Activated CD4-positive, alpha-beta T cell treated with anti-CD3 and anti-CD28 coated beads, Interleukin-2, amount 10 ng/mL, durations not matched to agents 7 days and 5 days (primary cell): ENCODE measurements at regions not wholly inside any gene's neighbourhood (a gene's known extent, or its start where the extent isn't known, plus 50 kb on each side); places are given as distances from the start of the nearest gene placed in this dataset.

Experiments used
- CTCF ChIA-PET: fragments of 350-600 bp; sonication (Branson Sonifier 250); formaldehyde crosslinking; loops from one replicate; lab custom pipeline; 2021; ENCODE audit warnings: antibody characterized with exemption; lab: Charles Lee
- POLR2A ChIA-PET: fragments of 350-600 bp; sonication (Branson Sonifier 250); formaldehyde crosslinking; loops from one replicate; lab custom pipeline; 2021; ENCODE audit warnings: antibody characterized with exemption; lab: Charles Lee
- DNase-seq: peaks from one replicate; pipeline ENCODE4 v3.0.0-alpha.2; 2020
- H3K27ac Mint-ChIP-seq: one replicate; pipeline ENCODE4 v1.8.0; 2021; ENCODE audit warnings: mild to moderate bottlenecking, moderate library complexity, mixed read lengths
- H3K27me3 Mint-ChIP-seq: one replicate; pipeline ENCODE4 v1.8.0; 2021; ENCODE audit warnings: mixed read lengths
- H3K36me3 Mint-ChIP-seq: one replicate; pipeline ENCODE4 v1.8.0; 2021; ENCODE audit warnings: low read depth, mixed read lengths
- H3K4me1 Mint-ChIP-seq: one replicate; pipeline ENCODE4 v1.8.0; 2021; ENCODE audit warnings: mixed read lengths
- H3K4me3 Mint-ChIP-seq: one replicate; pipeline ENCODE4 v1.8.0; 2021; ENCODE audit warnings: mild to moderate bottlenecking, moderate library complexity, mixed read lengths
- H3K9me3 Mint-ChIP-seq: one replicate; pipeline ENCODE4 v1.8.0; 2021; ENCODE audit warnings: mixed read lengths

GRCh38 chr6:963456-963855, 270.5 kb upstream of the EXOC2 start:
- no peaks in the 10 kb centered on the region for H3K9me3 Mint-ChIP-seq
- no peak overlapping the region for H3K4me3 Mint-ChIP-seq
- ChIA-PET POLR2A (no interaction called here), CTCF (no interaction called here)
- no peak overlapping the region for H3K27ac Mint-ChIP-seq
- H3K4me1 Mint-ChIP-seq: no peaks in the 10 kb centered on the region
- DNase-seq: no peak
- H3K27me3 Mint-ChIP-seq: peaks cover 7% of the 10 kb centered on the region
- no peaks in the 10 kb centered on the region for H3K36me3 Mint-ChIP-seq

- ChIA-PET CTCF (no interaction called here), POLR2A (interaction anchor here (0.7 kb wide), 1 partner anchor 18 kb away, joined by 4 read pairs; no protein-coding TSS in a partner anchor)
- H3K9me3 Mint-ChIP-seq: no peaks in the 10 kb centered on the region
- no peak overlapping the region for H3K4me3 Mint-ChIP-seq
- H3K36me3 Mint-ChIP-seq: no peaks in the 10 kb centered on the region
- H3K4me1 Mint-ChIP-seq: no peaks in the 10 kb centered on the region
- DNase-seq: no peak
- H3K27ac Mint-ChIP-seq: no peak overlapping the region
- H3K27me3 Mint-ChIP-seq: peaks cover 5% of the 10 kb centered on the region
Observed at GRCh38 chr6:961407-961960, 268.5 kb upstream of the EXOC2 start.

- Mint-ChIP-seq H3K27me3 (peaks cover 3% of the 10 kb centered on the region), H3K4me3 (no peak overlapping the region), H3K27ac (no peak overlapping the region), H3K9me3 (no peaks in the 10 kb centered on the region), H3K36me3 (no peaks in the 10 kb centered on the region), H3K4me1 (no peaks in the 10 kb centered on the region)
- POLR2A ChIA-PET: no interaction called here
- CTCF ChIA-PET: interaction anchor here (0.6 kb wide), 1 partner anchor 546 kb away, joined by 3 read pairs; no protein-coding TSS in a partner anchor
- no peak for DNase-seq
Observed at GRCh38 chr6:960356-960755, 267.4 kb upstream of the EXOC2 start.

GRCh38 chr6:958488-958887, 265.5 kb upstream of the EXOC2 start:
- no peaks in the 10 kb centered on the region for H3K9me3 Mint-ChIP-seq

GRCh38 chr6:951399-952181, 258.7 kb upstream of the EXOC2 start:
- Mint-ChIP-seq H3K4me1 (no peaks in the 10 kb centered on the region), H3K27ac (no peak overlapping the region), H3K4me3 (no peak overlapping the region), H3K9me3 (no peaks in the 10 kb centered on the region), H3K27me3 (peaks cover 25% of the 10 kb centered on the region), H3K36me3 (no peaks in the 10 kb centered on the region)
- POLR2A ChIA-PET: no interaction called here
- no peak for DNase-seq
- CTCF ChIA-PET: no interaction called here

More at GRCh38 chr6:958488-958887, 265.5 kb upstream of the EXOC2 start:
- CTCF ChIA-PET: interaction anchor here (0.6 kb wide), 1 partner anchor 791 kb away, joined by 3 read pairs; no protein-coding TSS in a partner anchor
- POLR2A ChIA-PET: no interaction called here
- H3K27ac Mint-ChIP-seq: no peak overlapping the region
- H3K36me3 Mint-ChIP-seq: no peaks in the 10 kb centered on the region
- peaks cover 6% of the 10 kb centered on the region for H3K27me3 Mint-ChIP-seq
- no peak for DNase-seq
- no peak overlapping the region for H3K4me3 Mint-ChIP-seq
- H3K4me1 Mint-ChIP-seq: no peaks in the 10 kb centered on the region

- DNase-seq: no peak
- ChIA-PET CTCF (interaction anchor here (0.6 kb wide), 1 partner anchor 224 kb away, joined by 5 read pairs; no protein-coding TSS in a partner anchor), POLR2A (no interaction called here)
- no peaks in the 10 kb centered on the region for H3K9me3 Mint-ChIP-seq
- H3K27me3 Mint-ChIP-seq: peaks cover 14% of the 10 kb centered on the region
- H3K4me1 Mint-ChIP-seq: no peaks in the 10 kb centered on the region
- H3K4me3 Mint-ChIP-seq: no peak overlapping the region
- no peaks in the 10 kb centered on the region for H3K36me3 Mint-ChIP-seq
- H3K27ac Mint-ChIP-seq: no peak overlapping the region
Observed at GRCh38 chr6:947235-947934, 254.4 kb upstream of the EXOC2 start.

GRCh38 chr6:946546-946945, 253.6 kb upstream of the EXOC2 start:
- Mint-ChIP-seq H3K9me3 (no peaks in the 10 kb centered on the region), H3K4me3 (no peak overlapping the region), H3K27me3 (peaks cover 16% of the 10 kb centered on the region), H3K4me1 (no peaks in the 10 kb centered on the region), H3K27ac (no peak overlapping the region), H3K36me3 (no peaks in the 10 kb centered on the region)
- ChIA-PET CTCF (no interaction called here), POLR2A (no interaction called here)
- DNase-seq: no peak

GRCh38 chr6:939526-940252, 246.8 kb upstream of the EXOC2 start:
- DNase-seq: no peak
- ChIA-PET CTCF (no interaction called here), POLR2A (no interaction called here)
- H3K4me1 Mint-ChIP-seq: no peaks in the 10 kb centered on the region
- no peaks in the 10 kb centered on the region for H3K36me3 Mint-ChIP-seq
- no peak overlapping the region for H3K27ac Mint-ChIP-seq
- H3K27me3 Mint-ChIP-seq: peaks cover 2% of the 10 kb centered on the region
- no peak overlapping the region for H3K4me3 Mint-ChIP-seq
- no peaks in the 10 kb centered on the region for H3K9me3 Mint-ChIP-seq

- DNase-seq: no peak
- no peaks in the 10 kb centered on the region for H3K4me1 Mint-ChIP-seq
- no peaks in the 10 kb centered on the region for H3K9me3 Mint-ChIP-seq
- POLR2A ChIA-PET: no interaction called here
- CTCF ChIA-PET: no interaction called here
- H3K27me3 Mint-ChIP-seq: peaks cover 2% of the 10 kb centered on the region
- no peaks in the 10 kb centered on the region for H3K36me3 Mint-ChIP-seq
- H3K27ac Mint-ChIP-seq: no peak overlapping the region
- H3K4me3 Mint-ChIP-seq: no peak overlapping the region
Observed at GRCh38 chr6:938916-939315, 246.0 kb upstream of the EXOC2 start.

- Mint-ChIP-seq H3K27ac (no peak overlapping the region), H3K9me3 (no peaks in the 10 kb centered on the region), H3K36me3 (no peaks in the 10 kb centered on the region), H3K27me3 (peaks cover 2% of the 10 kb centered on the region), H3K4me1 (no peaks in the 10 kb centered on the region), H3K4me3 (no peak overlapping the region)
- DNase-seq: no peak
- ChIA-PET CTCF (no interaction called here), POLR2A (no interaction called here)
Observed at GRCh38 chr6:938271-938905, 245.4 kb upstream of the EXOC2 start.

GRCh38 chr6:935582-935981, 242.6 kb upstream of the EXOC2 start:
- no peaks in the 10 kb centered on the region for H3K9me3 Mint-ChIP-seq
- H3K27ac Mint-ChIP-seq: no peak overlapping the region
- peaks cover under 1% of the 10 kb centered on the region for H3K27me3 Mint-ChIP-seq
- ChIA-PET CTCF (no interaction called here), POLR2A (no interaction called here)
- no peak overlapping the region for H3K4me3 Mint-ChIP-seq
- no peaks in the 10 kb centered on the region for H3K36me3 Mint-ChIP-seq
- no peak for DNase-seq
- H3K4me1 Mint-ChIP-seq: no peaks in the 10 kb centered on the region

- ChIA-PET CTCF (no interaction called here), POLR2A (no interaction called here)
- Mint-ChIP-seq H3K4me3 (no peak overlapping the region), H3K27me3 (peaks cover 2% of the 10 kb centered on the region), H3K36me3 (no peaks in the 10 kb centered on the region), H3K4me1 (no peaks in the 10 kb centered on the region), H3K27ac (no peak overlapping the region), H3K9me3 (no peaks in the 10 kb centered on the region)
- DNase-seq: no peak
Observed at GRCh38 chr6:934686-935085, 241.7 kb upstream of the EXOC2 start.
